Fibroblast of peridontal ligament (primary cell): ENCODE measurements at regions not wholly inside any gene's neighbourhood (a gene's known extent, or its start where the extent isn't known, plus 50 kb on each side); places are given as distances from the start of the nearest gene placed in this dataset.

Source experiments
- DNase-seq: peaks from one replicate; pipeline ENCODE4 v3.0.0-alpha.2; 2010; ENCODE audit errors: extremely low read depth

- DNase-seq, result no peak
Measured at GRCh38 chr4:59238212-59238611, 1961.9 kb upstream of the ADGRL3 start.

GRCh38 chr4:59240011-59240410 is 1960.1 kb upstream of the ADGRL3 start:
- DNase-seq, result no peak

- no peak for DNase-seq
Measured at GRCh38 chr4:59243038-59243437, 1957.1 kb upstream of the ADGRL3 start.

GRCh38 chr4:59247032-59247431 is 1953.1 kb upstream of the ADGRL3 start:
- DNase-seq, result no peak

- DNase-seq, result no peak
Measured at GRCh38 chr4:59248313-59248712, 1951.8 kb upstream of the ADGRL3 start.

- no peak for DNase-seq
Measured at GRCh38 chr4:59249110-59249509, 1951.0 kb upstream of the ADGRL3 start.

- DNase-seq, result no peak
Measured at GRCh38 chr4:59258002-59258401, 1942.1 kb upstream of the ADGRL3 start.

GRCh38 chr4:59307609-59308008 is 1892.5 kb upstream of the ADGRL3 start:
- DNase-seq, result no peak

- no peak for DNase-seq
Measured at GRCh38 chr4:59314637-59315036, 1885.5 kb upstream of the ADGRL3 start.

GRCh38 chr4:59339631-59340030 is 1860.5 kb upstream of the ADGRL3 start:
- DNase-seq, result no peak

- no peak for DNase-seq
Measured at GRCh38 chr4:59341506-59341905, 1858.6 kb upstream of the ADGRL3 start.

GRCh38 chr4:59348949-59349348 is 1851.2 kb upstream of the ADGRL3 start:
- DNase-seq, result no peak

- DNase-seq, result no peak
Measured at GRCh38 chr4:59369229-59369628, 1830.9 kb upstream of the ADGRL3 start.

- DNase-seq, result no peak
Measured at GRCh38 chr4:59374416-59374815, 1825.7 kb upstream of the ADGRL3 start.

GRCh38 chr4:59380841-59381366 is 1819.2 kb upstream of the ADGRL3 start:
- DNase-seq, result no peak

- no peak for DNase-seq
Measured at GRCh38 chr4:59381591-59381990, 1818.5 kb upstream of the ADGRL3 start.

GRCh38 chr4:59387759-59388758 is 1812.1 kb upstream of the ADGRL3 start:
- DNase-seq, result no peak

GRCh38 chr4:59393780-59394179 is 1806.3 kb upstream of the ADGRL3 start:
- DNase-seq, result no peak

- DNase-seq, result no peak
Measured at GRCh38 chr4:59400334-59400733, 1799.8 kb upstream of the ADGRL3 start.

GRCh38 chr4:59409647-59410046 is 1790.5 kb upstream of the ADGRL3 start:
- no peak for DNase-seq

- DNase-seq, result no peak
Measured at GRCh38 chr4:59412739-59413138, 1787.4 kb upstream of the ADGRL3 start.

GRCh38 chr4:59455751-59456150 is 1744.4 kb upstream of the ADGRL3 start:
- DNase-seq, result no peak

- DNase-seq, result no peak
Measured at GRCh38 chr4:59457576-59457975, 1742.5 kb upstream of the ADGRL3 start.
